MM.1S (cell line): ENCODE measurements at regions not wholly inside any gene's neighbourhood (a gene's known extent, or its start where the extent isn't known, plus 50 kb on each side); places are given as distances from the start of the nearest gene placed in this dataset.

Experiments
- DNase-seq: peaks from one replicate; pipeline ENCODE4 v3.0.0-alpha.2; 2015
- H2AFZ ChIP-seq: fragments of 300-600 bp; sonication (generic); 2 replicates; pipeline ENCODE4 v1.6.0; 2016; ENCODE audit warnings: antibody characterized with exemption, low read length
- H3F3A ChIP-seq: fragments of 300-600 bp; sonication (generic); 2 replicates; pipeline ENCODE4 v1.6.1; 2016; ENCODE audit warnings: mild to moderate bottlenecking, antibody characterized with exemption, low read length, moderate library complexity, mixed read lengths; ENCODE audit not compliant: insufficient read depth
- H3K27ac ChIP-seq: fragments of 300-600 bp; sonication (generic); 2 replicates; pipeline ENCODE4 v1.5.1; 2016; ENCODE audit warnings: mild to moderate bottlenecking, low read length
- H3K27me3 ChIP-seq: fragments of 300-600 bp; sonication (generic); replicated peaks from 2 replicates; pipeline ENCODE4 v1.6.0; 2016; ENCODE audit warnings: low read length; ENCODE audit not compliant: insufficient read depth
- H3K36me3 ChIP-seq: fragments of 300-600 bp; sonication (generic); replicated peaks from 2 replicates; pipeline ENCODE4 v1.6.1; 2016; ENCODE audit warnings: mild to moderate bottlenecking, low read length, mixed read lengths; ENCODE audit not compliant: insufficient read depth
- H3K4me1 ChIP-seq: fragments of 300-600 bp; sonication (generic); 2 replicates; pipeline ENCODE4 v1.6.1; 2016; ENCODE audit warnings: low read length, mixed read lengths
- H3K4me2 ChIP-seq: fragments of 300-600 bp; sonication (generic); 2 replicates; pipeline ENCODE4 v1.6.0; 2016; ENCODE audit warnings: low read depth, low read length
- H3K4me3 ChIP-seq: fragments of 300-600 bp; sonication (generic); 2 replicates; pipeline ENCODE4 v1.5.1; 2016; ENCODE audit warnings: low read length, mixed read lengths
- H3K79me2 ChIP-seq: fragments of 300-600 bp; sonication (generic); 2 replicates; pipeline ENCODE4 v1.6.1; 2016; ENCODE audit warnings: mixed run types, low read length, mixed read lengths
- H3K9ac ChIP-seq: fragments of 300-600 bp; sonication (generic); 2 replicates; pipeline ENCODE4 v1.6.1; 2016; ENCODE audit warnings: low read length, mixed read lengths
- H3K9me2 ChIP-seq: fragments of 300-600 bp; sonication (generic); replicated peaks from 2 replicates; pipeline ENCODE4 v1.6.1; 2016; ENCODE audit warnings: mild to moderate bottlenecking, low read length, mixed read lengths; ENCODE audit not compliant: insufficient read depth
- H3K9me3 ChIP-seq: fragments of 300-600 bp; sonication (generic); replicated peaks from 2 replicates; pipeline ENCODE4 v1.6.1; 2016; ENCODE audit warnings: mild to moderate bottlenecking, low read length, mixed read lengths; ENCODE audit not compliant: insufficient read depth
- H4K20me1 ChIP-seq: fragments of 300-600 bp; sonication (generic); 2 replicates; pipeline ENCODE4 v1.6.1; 2016; ENCODE audit warnings: mild to moderate bottlenecking, low read length, moderate library complexity, mixed read lengths; ENCODE audit not compliant: insufficient read depth
- EZH2 ChIP-seq: fragments of 300-600 bp; sonication (generic); optimal IDR thresholded peaks from 2 replicates; pipeline ENCODE3; 2017; ENCODE audit warnings: low read depth, mild to moderate bottlenecking, antibody characterized with exemption, low read length, mixed read lengths
- EZH2phosphoT487 ChIP-seq: fragments of 300-600 bp; sonication (generic); IDR thresholded peaks from 2 replicates; pipeline ENCODE4 v1.6.1; 2018; ENCODE audit warnings: antibody characterized with exemption, low read length
- TF ChIP-seq, protein P1 (sequence below): fragments of 300-600 bp; sonication (generic); IDR thresholded peaks from 2 replicates; pipeline ENCODE4 v1.5.1; 2016; ENCODE audit warnings: antibody characterized with exemption, low read length, mixed read lengths

GRCh38 chr10:71045936-71046335 is 157.6 kb upstream of the PCBD1 start:
- Histone ChIP-seq H3K4me2 (no peak overlapping the region), H3K9ac (no peak overlapping the region), H3F3A (no peaks in the 10 kb centered on the region), H3K27ac (no peak overlapping the region), H4K20me1 (no peaks in the 10 kb centered on the region), H3K79me2 (no peaks in the 10 kb centered on the region), H2AFZ (no peak overlapping the region), H3K4me1 (no peaks in the 10 kb centered on the region), H3K36me3 (no peaks in the 10 kb centered on the region), H3K4me3 (no peak overlapping the region), H3K27me3 (no peaks in the 10 kb centered on the region), H3K9me3 (no peaks in the 10 kb centered on the region), H3K9me2 (no peaks in the 10 kb centered on the region)
- TF ChIP-seq EZH2 (no peak), EZH2phosphoT487 (no peak)
- TF ChIP-seq, protein P1, sequence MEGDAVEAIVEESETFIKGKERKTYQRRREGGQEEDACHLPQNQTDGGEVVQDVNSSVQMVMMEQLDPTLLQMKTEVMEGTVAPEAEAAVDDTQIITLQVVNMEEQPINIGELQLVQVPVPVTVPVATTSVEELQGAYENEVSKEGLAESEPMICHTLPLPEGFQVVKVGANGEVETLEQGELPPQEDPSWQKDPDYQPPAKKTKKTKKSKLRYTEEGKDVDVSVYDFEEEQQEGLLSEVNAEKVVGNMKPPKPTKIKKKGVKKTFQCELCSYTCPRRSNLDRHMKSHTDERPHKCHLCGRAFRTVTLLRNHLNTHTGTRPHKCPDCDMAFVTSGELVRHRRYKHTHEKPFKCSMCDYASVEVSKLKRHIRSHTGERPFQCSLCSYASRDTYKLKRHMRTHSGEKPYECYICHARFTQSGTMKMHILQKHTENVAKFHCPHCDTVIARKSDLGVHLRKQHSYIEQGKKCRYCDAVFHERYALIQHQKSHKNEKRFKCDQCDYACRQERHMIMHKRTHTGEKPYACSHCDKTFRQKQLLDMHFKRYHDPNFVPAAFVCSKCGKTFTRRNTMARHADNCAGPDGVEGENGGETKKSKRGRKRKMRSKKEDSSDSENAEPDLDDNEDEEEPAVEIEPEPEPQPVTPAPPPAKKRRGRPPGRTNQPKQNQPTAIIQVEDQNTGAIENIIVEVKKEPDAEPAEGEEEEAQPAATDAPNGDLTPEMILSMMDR, result no peak
- no peak for DNase-seq

GRCh38 chr10:71046747-71047146 is 158.4 kb upstream of the PCBD1 start:
- Histone ChIP-seq H3K27me3 (no peaks in the 10 kb centered on the region), H3K9ac (no peak overlapping the region)

DNA sequence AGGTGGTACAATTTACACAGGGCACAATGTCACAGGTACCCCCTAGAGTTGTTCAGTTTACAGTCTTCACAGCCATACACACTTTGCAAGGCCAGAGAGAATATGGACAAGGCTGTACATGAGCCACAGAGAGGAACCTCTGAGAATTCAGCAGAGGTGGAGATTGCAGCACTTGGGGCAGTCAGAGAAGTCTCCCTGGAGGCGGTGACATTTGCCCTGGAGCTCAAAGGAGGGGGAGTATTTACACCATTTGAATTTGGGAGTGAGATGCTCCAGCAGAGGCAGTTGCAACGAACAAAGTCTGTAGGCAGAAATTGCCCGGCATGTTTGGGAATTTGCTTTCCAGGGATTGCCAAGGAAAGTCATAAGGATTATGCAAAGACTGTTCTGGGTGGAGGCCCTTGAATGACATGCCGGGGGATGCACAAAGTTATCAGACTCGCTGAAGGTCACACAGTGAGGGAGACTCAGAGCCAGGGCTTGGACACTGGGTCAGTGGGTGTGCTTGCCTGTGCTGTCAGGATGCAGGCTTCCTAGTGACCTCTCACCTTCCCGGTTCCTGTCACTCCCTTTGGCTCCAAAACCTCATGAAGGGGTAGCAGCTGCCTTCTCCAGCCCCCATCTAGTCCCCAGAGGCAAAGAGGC is 160.7 kb upstream of the PCBD1 start:
- Histone ChIP-seq H4K20me1 (no peaks in the 10 kb centered on the region), H2AFZ (no peak overlapping the region), H3K4me1 (no peaks in the 10 kb centered on the region), H3K9ac (no peak overlapping the region), H3K27me3 (peaks cover 5% of the 10 kb centered on the region; the same call in 1 of the 2 replicates), H3K36me3 (no peaks in the 10 kb centered on the region), H3K9me3 (no peaks in the 10 kb centered on the region), H3K4me2 (no peak overlapping the region), H3K79me2 (no peaks in the 10 kb centered on the region), H3K9me2 (no peaks in the 10 kb centered on the region), H3K27ac (no peak overlapping the region), H3K4me3 (no peak overlapping the region), H3F3A (no peaks in the 10 kb centered on the region)
- no peak for DNase-seq
- no peak for TF ChIP-seq EZH2
- TF ChIP-seq EZH2phosphoT487, result no peak
- TF ChIP-seq, protein P1, result no peak

More at GRCh38 chr10:71046747-71047146, 158.4 kb upstream of the PCBD1 start:
- no peaks in the 10 kb centered on the region for H3K9me3 ChIP-seq
- DNase-seq, result no peak
- H4K20me1 ChIP-seq, result no peaks in the 10 kb centered on the region
- H3K36me3 ChIP-seq, result no peaks in the 10 kb centered on the region
- H3F3A ChIP-seq, result no peaks in the 10 kb centered on the region
- H3K27ac ChIP-seq, result no peak overlapping the region
- no peaks in the 10 kb centered on the region for H3K79me2 ChIP-seq
- no peaks in the 10 kb centered on the region for H3K9me2 ChIP-seq
- no peak overlapping the region for H2AFZ ChIP-seq
- H3K4me1 ChIP-seq, result no peaks in the 10 kb centered on the region
- TF ChIP-seq EZH2phosphoT487 (no peak), EZH2 (no peak)
- TF ChIP-seq, protein P1, result no peak
- no peak overlapping the region for H3K4me2 ChIP-seq
- H3K4me3 ChIP-seq, result no peak overlapping the region
